ENCODE measurements at regions not wholly inside any gene's neighbourhood (a gene's known extent, or its start where the extent isn't known, plus 50 kb on each side); places are given as distances from the start of the nearest gene placed in this dataset.

- Histone ChIP-seq H3K36me3 (ENCODE audit: insufficient read depth, low read length) (no peaks in the 10 kb centered on the region), H3K79me2 (ENCODE audit: insufficient read depth, low read length) (no peaks in the 10 kb centered on the region), H2AFZ (ENCODE audit: low read length) (no peak overlapping the region), H3F3A (ENCODE audit: insufficient read depth, low read length) (no peaks in the 10 kb centered on the region), H3K9me3 (ENCODE audit: low read length) (no peaks in the 10 kb centered on the region), H3K27ac (ENCODE audit: low read depth, low read length, poor library complexity, severe bottlenecking) (no peak overlapping the region), H3K27me3 (ENCODE audit: insufficient read depth, low read length) (no peaks in the 10 kb centered on the region), H3K9ac (ENCODE audit: low read length) (no peak overlapping the region), H3K4me2 (ENCODE audit: low read length) (no peak overlapping the region), H3K4me3 (ENCODE audit: low read depth, low read length, poor library complexity, severe bottlenecking) (no peak overlapping the region), H3K4me1 (ENCODE audit: insufficient read depth, low read length, severe bottlenecking) (no peaks in the 10 kb centered on the region), H3K9me2 (ENCODE audit: low read depth, low read length) (no peaks in the 10 kb centered on the region), H4K20me1 (ENCODE audit: insufficient read depth, low read length) (no peaks in the 10 kb centered on the region)
- no peak for TF ChIP-seq EZH2 (IDR thresholded peaks at IDR 0.05; ENCODE audit: borderline replicate concordance, low read length)
- no peak for TF ChIP-seq CTCF (IDR thresholded peaks at IDR 0.05; ENCODE audit: low read length)
Observed at GRCh38 chrX:10714531-10714930, 94.1 kb upstream of the MID1 start.

DNA sequence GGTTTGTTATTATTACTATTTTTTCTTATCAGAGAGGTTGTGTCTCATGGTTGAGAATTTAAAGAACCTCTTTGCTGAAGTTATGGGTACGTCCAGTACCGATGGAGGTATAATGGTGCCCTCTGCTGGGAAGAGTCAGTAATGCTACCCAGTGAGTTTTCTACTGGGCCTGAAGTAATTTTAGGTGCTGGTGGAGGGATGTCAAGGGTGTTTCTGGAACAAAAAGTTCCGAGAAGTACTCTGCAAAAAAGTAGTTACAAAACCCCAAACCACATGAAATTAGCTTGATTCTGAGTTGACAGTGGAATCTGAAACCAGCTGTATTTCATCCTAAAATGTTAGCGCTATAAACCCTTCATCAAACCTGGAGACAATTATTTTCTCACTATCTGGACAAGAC lies 102.5 kb upstream of the MID1 start:
- no peaks in the 10 kb centered on the region for H3F3A ChIP-seq (ENCODE audit: insufficient read depth, low read length)
- TF ChIP-seq CTCF (IDR thresholded peaks at IDR 0.05; ENCODE audit: low read length), result peak; percentile 54; the same call in 1 of the 2 replicates
- no peak for TF ChIP-seq EZH2 (IDR thresholded peaks at IDR 0.05; ENCODE audit: borderline replicate concordance, low read length)
- H4K20me1 ChIP-seq (ENCODE audit: insufficient read depth, low read length), result no peaks in the 10 kb centered on the region
- no peak overlapping the region for H3K4me3 ChIP-seq (ENCODE audit: low read depth, low read length, poor library complexity, severe bottlenecking)
- no peak overlapping the region for H3K4me2 ChIP-seq (ENCODE audit: low read length)
- no peaks in the 10 kb centered on the region for H3K9me3 ChIP-seq (ENCODE audit: low read length)
- H3K27ac ChIP-seq (ENCODE audit: low read depth, low read length, poor library complexity, severe bottlenecking), result no peak overlapping the region
- H3K27me3 ChIP-seq (ENCODE audit: insufficient read depth, low read length), result no peaks in the 10 kb centered on the region
- no peak overlapping the region for H2AFZ ChIP-seq (ENCODE audit: low read length)
- H3K9me2 ChIP-seq (ENCODE audit: low read depth, low read length), result no peaks in the 10 kb centered on the region
- H3K9ac ChIP-seq (ENCODE audit: low read length), result no peak overlapping the region
- H3K79me2 ChIP-seq (ENCODE audit: insufficient read depth, low read length), result no peaks in the 10 kb centered on the region
- no peaks in the 10 kb centered on the region for H3K36me3 ChIP-seq (ENCODE audit: insufficient read depth, low read length)
- no peaks in the 10 kb centered on the region for H3K4me1 ChIP-seq (ENCODE audit: insufficient read depth, low read length, severe bottlenecking)

DNA sequence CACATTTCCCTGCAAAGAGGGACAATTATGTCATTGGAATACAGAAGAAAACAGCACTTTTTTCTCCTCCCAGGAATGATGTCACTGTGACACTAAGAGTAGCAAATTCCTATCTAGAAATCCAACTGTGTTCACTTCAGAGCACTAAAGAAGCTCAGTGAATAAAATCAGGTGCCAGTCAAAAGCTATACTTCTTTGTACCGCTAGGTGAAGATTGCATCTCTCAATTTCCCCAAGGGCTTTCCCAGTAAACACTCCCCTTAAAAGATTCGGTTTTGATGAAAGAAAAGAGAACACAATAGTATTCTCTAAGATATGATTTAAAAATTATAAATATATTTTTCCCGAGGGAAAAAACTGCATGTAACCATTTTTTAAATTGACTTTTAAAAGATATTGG lies 104.7 kb upstream of the MID1 start:
- no peaks in the 10 kb centered on the region for H4K20me1 ChIP-seq (ENCODE audit: insufficient read depth, low read length)
- no peaks in the 10 kb centered on the region for H3K4me1 ChIP-seq (ENCODE audit: insufficient read depth, low read length, severe bottlenecking)
- no peak overlapping the region for H3K4me2 ChIP-seq (ENCODE audit: low read length)
- H3K4me3 ChIP-seq (ENCODE audit: low read depth, low read length, poor library complexity, severe bottlenecking), result no peak overlapping the region
- no peak overlapping the region for H2AFZ ChIP-seq (ENCODE audit: low read length)
- H3K36me3 ChIP-seq (ENCODE audit: insufficient read depth, low read length), result no peaks in the 10 kb centered on the region
- H3K9me3 ChIP-seq (ENCODE audit: low read length), result no peaks in the 10 kb centered on the region
- H3K79me2 ChIP-seq (ENCODE audit: insufficient read depth, low read length), result no peaks in the 10 kb centered on the region
- no peak overlapping the region for H3K27ac ChIP-seq (ENCODE audit: low read depth, low read length, poor library complexity, severe bottlenecking)
- no peaks in the 10 kb centered on the region for H3K27me3 ChIP-seq (ENCODE audit: insufficient read depth, low read length)
- no peak overlapping the region for H3K9ac ChIP-seq (ENCODE audit: low read length)
- no peaks in the 10 kb centered on the region for H3K9me2 ChIP-seq (ENCODE audit: low read depth, low read length)
- no peaks in the 10 kb centered on the region for H3F3A ChIP-seq (ENCODE audit: insufficient read depth, low read length)
- no peak for TF ChIP-seq EZH2 (IDR thresholded peaks at IDR 0.05; ENCODE audit: borderline replicate concordance, low read length)
- TF ChIP-seq CTCF (IDR thresholded peaks at IDR 0.05; ENCODE audit: low read length), result peak; percentile 23; the same call in 1 of the 2 replicates
